NB4 (cell line): ENCODE measurements at regions not wholly inside any gene's neighbourhood (a gene's known extent, or its start where the extent isn't known, plus 50 kb on each side); places are given as distances from the start of the nearest gene placed in this dataset.

ENCODE experiments used
- DNase-seq: peaks from one replicate; pipeline ENCODE4 v3.0.0; 2010; ENCODE audit warnings: low read depth
- H3K4me3 ChIP-seq: one replicate; pipeline ENCODE4 v1.5.1; 2011; ENCODE audit warnings: mild to moderate bottlenecking, low read depth, low read length, moderate library complexity
- CTCF ChIP-seq: IDR thresholded peaks from one replicate; pipeline ENCODE4 v1.5.1; 2012; ENCODE audit warnings: low read depth, low read length
- MAX ChIP-seq: IDR thresholded peaks from 2 replicates; pipeline ENCODE4 v1.6.1; 2011; ENCODE audit warnings: low read depth, low read length
- MYC ChIP-seq: IDR thresholded peaks from 2 replicates; pipeline ENCODE4 v1.6.1; 2011; ENCODE audit warnings: low read depth, low read length
- POLR2A ChIP-seq: IDR thresholded peaks from 2 replicates; pipeline ENCODE4 v1.6.1; 2011; ENCODE audit warnings: mild to moderate bottlenecking; ENCODE audit not compliant: insufficient read length; ENCODE audit errors: extremely low read depth

- TF ChIP-seq MYC (no peak), CTCF (no peak), MAX (no peak), POLR2A (no peak)
- H3K4me3 ChIP-seq = no peak overlapping the region
- no peak for DNase-seq
Observed at GRCh38 chr4:106691749-106692148, 323.2 kb upstream of the GIMD1 start.

GRCh38 chr4:106690487-106690886, 321.9 kb upstream of the GIMD1 start:
- no peak overlapping the region for H3K4me3 ChIP-seq
- DNase-seq = peak; percentile 86
- TF ChIP-seq MAX (peak; percentile 30; the same call in 1 of the 2 replicates), MYC (no peak)

GRCh38 chr4:106687026-106687425, 318.4 kb upstream of the GIMD1 start:
- TF ChIP-seq POLR2A (no peak), MYC (no peak), CTCF (no peak), MAX (no peak)
- no peak overlapping the region for H3K4me3 ChIP-seq
- no peak for DNase-seq

GRCh38 chr4:106681381-106681921, 312.9 kb upstream of the GIMD1 start:
- no peak for DNase-seq
- H3K4me3 ChIP-seq = no peak overlapping the region
- TF ChIP-seq MAX (no peak), MYC (no peak), POLR2A (no peak), CTCF (no peak)

GRCh38 chr4:106679063-106679462, 310.5 kb upstream of the GIMD1 start:
- TF ChIP-seq CTCF (no peak), MYC (no peak), MAX (no peak), POLR2A (no peak)
- DNase-seq = peak; percentile 63
- no peak overlapping the region for H3K4me3 ChIP-seq

GRCh38 chr4:106677213-106677612, 308.6 kb upstream of the GIMD1 start:
- TF ChIP-seq POLR2A (no peak), MAX (no peak), CTCF (no peak), MYC (no peak)
- no peak for DNase-seq

More at GRCh38 chr4:106677213-106677612, 308.6 kb upstream of the GIMD1 start:
- no peak overlapping the region for H3K4me3 ChIP-seq
